HG03469 (cell line): ENCODE measurements at regions not wholly inside any gene's neighbourhood (a gene's known extent, or its start where the extent isn't known, plus 50 kb on each side); places are given as distances from the start of the nearest gene placed in this dataset.
"Not testable (repeated sequence)": the region's sequence is repeated elsewhere in the genome, so short reads cannot be mapped to it uniquely, and the experiment has no call there.

Source experiments
- ATAC-seq: cut with Tn5 transposase; IDR thresholded peaks from one replicate; pipeline ENCODE4 v1.9.1; 2021; ENCODE audit warnings: mild to moderate bottlenecking, moderate library complexity, moderate number of reproducible peaks; ENCODE audit not compliant: unreplicated experiment

- ATAC-seq = no peak
Measured at GRCh38 chr2:147615726-147616125, 229.1 kb upstream of the ACVR2A start.

GRCh38 chr2:147614979-147615470, 229.8 kb upstream of the ACVR2A start:
- no peak for ATAC-seq

GRCh38 chr2:147614471-147614870, 230.4 kb upstream of the ACVR2A start:
- ATAC-seq = no peak

DNA sequence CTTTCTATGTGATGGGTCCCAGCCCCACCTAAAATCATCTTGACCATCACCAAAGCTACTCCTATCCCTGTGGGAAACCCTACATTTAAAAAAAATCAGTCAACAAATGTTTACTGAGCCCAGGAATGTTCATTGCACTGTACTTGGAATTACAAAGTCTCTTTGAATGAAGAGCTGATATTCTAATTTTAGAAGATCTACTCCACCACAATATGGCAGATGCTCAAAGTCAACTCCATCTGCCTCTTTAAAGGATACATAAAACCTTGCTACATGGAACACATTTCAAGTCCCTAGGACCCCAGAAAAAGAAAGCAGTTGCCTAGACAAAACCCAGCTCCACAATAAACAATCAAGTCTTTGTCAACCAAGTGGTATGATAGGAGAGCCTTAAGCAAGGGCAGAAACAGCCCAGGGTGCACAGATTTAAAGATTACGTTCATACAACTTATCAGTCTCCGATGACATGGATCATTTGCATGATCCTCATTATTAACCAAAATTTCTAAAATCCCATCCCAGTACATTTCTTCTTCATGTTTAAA, 234.3 kb upstream of the ACVR2A start:
- no peak for ATAC-seq

- ATAC-seq = no peak
Measured at GRCh38 chr2:147609301-147609700, 235.5 kb upstream of the ACVR2A start.

DNA sequence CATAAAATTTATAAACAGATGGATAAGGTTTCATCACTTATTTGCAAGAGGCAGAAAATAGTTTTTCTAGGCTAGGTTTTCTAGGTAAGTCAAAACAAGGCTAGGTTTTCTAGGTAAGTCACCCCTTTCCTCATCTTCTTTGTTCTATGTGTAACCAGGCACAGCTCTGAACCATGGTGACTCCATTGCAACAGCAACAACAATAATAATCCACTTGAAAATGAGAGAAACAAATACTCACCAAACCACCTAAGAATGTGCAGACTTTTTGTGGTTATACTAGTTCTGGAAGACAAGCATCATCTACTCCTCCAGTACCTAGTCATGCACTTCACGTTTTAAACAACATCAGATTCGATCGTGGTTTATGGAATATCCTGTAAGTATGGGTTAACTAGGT, 237.4 kb upstream of the ACVR2A start:
- ATAC-seq = no peak

GRCh38 chr2:147603876-147604275, 241.0 kb upstream of the ACVR2A start:
- ATAC-seq = no peak

- no peak for ATAC-seq
Measured at GRCh38 chr2:147603447-147603846, 241.4 kb upstream of the ACVR2A start.

GRCh38 chr2:147600646-147601045, 244.2 kb upstream of the ACVR2A start:
- no peak for ATAC-seq

DNA sequence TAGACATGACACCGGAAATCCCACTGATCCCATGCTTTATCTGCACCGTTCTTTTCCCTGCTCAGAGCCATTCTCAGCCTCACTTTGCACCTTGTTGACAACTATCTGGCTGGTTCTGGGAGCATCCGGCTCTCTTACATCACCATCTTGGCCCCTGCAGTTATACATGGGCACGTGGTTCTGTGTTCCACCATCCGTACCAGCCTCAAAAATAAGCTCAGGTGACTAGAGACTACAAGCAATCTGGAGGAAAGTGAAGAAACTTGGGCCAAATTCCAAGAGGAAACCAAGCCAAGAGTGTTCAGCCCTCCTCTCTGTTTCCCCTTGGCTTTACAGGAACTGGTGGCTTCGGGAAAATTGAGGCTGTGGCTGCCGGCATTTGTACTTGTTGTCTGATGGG, 244.6 kb upstream of the ACVR2A start:
- ATAC-seq = no peak

DNA sequence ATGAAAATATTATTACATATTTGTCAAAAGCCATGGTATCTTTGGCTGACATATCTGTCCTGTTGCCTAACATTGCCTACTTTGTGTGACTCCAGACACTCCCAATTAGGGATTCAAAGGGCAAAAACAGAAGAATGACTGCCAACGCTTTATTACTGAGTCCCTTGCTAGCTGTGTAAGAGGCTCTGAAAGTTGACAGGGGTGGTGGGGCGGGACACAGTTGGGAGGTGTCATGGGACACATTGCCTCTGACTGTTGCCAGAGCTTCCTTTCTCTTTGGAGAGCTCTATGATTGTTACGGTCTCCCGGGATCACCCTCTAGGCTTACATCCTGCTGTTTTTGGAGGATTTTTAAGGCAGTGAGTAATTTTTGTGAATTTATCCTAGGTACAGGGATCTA, 249.6 kb upstream of the ACVR2A start:
- no peak for ATAC-seq

GRCh38 chr2:147594038-147594437, 250.8 kb upstream of the ACVR2A start:
- ATAC-seq = no peak

DNA sequence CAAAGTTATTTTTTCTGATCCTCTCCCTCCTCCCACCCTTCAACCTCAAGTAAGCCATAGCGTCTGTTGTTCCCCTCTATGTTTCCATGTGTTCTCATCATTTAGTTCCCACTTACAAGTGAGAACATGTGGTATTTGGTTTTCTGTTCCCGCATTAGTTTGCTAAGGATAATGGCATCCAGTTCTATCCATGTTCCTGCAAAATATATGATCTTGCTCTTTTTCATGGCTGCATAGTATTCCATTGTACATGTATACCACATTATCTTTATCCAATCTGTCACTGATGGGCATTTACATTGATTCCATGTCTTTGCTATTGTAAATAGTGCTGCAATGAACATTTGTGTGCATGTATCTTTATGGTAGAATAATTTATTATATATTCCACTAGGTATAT, 252.0 kb upstream of the ACVR2A start:
- not testable (repeated sequence) for ATAC-seq

- ATAC-seq = no peak
Measured at GRCh38 chr2:147589127-147589526, 255.7 kb upstream of the ACVR2A start.

DNA sequence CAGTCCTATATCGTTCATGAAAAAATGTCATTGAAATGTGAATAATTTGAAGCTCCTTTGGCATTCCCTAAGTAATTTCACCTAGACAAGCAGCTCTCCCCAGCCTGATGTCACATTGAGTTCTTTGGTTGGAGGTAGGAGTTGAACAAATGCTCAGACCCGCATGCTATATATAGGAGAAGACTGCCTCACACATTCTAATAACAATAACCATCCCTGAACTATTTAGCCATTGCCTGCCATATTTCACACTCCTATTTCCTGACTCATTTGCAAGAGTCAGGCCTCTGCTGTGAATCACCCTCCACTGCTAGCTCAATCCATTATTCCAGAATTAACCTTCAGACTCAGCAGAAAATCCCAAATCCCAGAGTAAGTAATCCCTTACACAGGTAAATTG, 256.6 kb upstream of the ACVR2A start:
- no peak for ATAC-seq

GRCh38 chr2:147578529-147578928, 266.3 kb upstream of the ACVR2A start:
- no peak for ATAC-seq

DNA sequence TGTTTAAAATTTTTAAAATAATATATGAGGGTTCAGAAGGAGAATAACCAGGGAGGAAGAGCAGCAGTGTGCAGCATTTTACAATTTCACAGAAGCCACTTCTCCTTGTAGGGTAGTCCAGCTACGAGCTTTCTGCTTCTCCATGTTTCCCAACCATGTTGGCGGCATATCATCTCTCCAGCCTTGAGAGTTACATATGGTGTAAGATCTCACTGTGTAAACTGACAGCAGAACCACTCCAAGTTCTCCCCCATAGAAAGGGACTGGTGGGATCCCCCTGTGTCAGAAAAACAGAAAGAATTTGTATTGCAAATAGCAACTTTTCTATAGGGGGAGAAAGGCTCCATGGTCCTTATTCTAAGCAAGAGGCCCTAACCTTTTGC, 266.8 kb upstream of the ACVR2A start:
- ATAC-seq = no peak

DNA sequence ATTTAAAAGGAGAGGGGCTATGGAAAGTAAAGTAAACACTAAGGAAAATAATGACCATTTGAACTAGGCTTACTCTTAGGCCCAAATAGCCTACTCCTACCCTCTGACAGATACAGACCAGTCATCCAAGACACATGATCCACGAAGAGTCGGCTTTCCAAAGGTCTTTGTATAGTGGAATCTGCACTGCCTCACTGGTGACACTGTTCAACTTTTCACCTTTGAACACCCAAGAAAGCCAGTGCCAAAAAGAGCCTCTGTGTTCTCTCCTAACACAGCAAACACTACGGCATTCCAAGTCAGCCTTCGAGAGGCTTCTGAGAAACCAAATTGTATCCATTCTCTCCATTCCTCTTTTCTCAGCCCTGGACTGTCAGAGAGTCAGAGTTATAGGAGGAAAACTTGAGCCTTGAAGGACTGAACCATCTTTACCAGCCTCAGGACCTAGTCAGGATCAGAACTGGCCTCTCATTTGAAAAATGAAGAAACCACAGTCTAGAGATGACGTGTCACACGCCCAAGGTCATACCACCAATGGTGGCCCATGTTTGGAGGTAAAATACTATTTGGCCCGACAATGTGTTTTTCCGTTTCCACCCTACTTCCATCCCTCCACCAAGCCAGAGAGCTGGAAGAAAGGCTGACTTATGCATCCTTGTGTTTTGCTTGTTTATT, 267.4 kb upstream of the ACVR2A start:
- no peak for ATAC-seq

DNA sequence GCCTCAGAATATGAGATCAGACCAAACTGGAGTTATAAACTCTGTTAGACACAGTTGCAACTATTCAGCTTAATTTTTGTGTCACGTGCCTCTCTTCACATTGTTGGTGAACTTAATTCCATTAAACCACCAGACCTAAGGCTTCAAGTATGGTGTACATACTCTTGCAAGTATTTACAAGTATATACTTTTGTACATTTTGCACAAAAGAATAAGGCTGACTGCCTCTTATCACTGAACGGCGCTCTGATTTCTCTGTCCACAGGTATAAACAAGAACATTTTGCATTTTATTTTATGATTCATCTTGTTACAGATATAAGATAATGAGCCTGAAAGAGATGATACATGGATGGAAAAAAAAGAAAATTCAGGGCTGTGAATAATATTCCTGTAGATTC, 269.7 kb upstream of the ACVR2A start:
- ATAC-seq = no peak

- no peak for ATAC-seq
Measured at GRCh38 chr2:147572622-147573021, 272.2 kb upstream of the ACVR2A start.

DNA sequence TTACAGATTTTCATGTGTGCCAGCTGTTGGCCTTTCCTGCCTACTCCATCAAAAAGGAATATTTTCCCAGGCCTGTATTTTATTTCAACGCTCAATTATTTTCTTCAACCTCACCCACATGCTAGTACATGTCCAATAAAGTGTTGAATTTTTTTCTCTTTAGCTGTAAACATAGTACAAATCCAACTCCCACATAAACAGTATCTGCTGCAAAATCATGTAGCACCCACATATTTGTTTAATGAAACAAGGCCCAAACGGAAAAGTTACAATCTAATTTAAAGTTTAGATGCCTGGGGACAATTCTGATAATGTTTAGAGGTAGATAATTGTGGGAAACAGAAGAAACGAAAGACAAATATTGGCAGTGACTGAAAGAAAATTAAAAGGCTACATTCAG, 275.4 kb upstream of the ACVR2A start:
- no peak for ATAC-seq

DNA sequence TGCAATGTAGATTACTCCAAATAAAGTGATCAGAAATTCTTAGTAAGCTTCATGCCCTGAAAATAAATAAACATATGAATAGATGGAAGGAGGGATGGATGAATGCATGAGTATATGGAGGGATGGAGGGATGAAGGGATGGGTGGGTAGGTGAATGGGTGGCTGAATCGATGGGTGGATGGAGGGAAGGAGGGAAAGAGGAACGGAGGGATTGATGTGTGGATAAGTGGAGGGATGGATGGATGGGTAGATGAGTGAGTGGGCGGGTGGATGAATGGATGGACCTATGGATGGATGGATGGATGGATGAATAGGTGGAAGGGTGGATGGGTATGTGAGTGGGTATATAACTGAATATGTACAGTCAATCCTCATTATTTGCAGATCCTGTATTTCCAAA, 276.7 kb upstream of the ACVR2A start:
- ATAC-seq = no peak

GRCh38 chr2:147567136-147567535, 277.7 kb upstream of the ACVR2A start:
- ATAC-seq = no peak
